A549 (cell line): ENCODE measurements at regions not wholly inside any gene's neighbourhood (a gene's known extent, or its start where the extent isn't known, plus 50 kb on each side); places are given as distances from the start of the nearest gene placed in this dataset.
"Not testable (repeated sequence)": the region's sequence is repeated elsewhere in the genome, so short reads cannot be mapped to it uniquely, and the experiment has no call there.

Experiments
- ATAC-seq, 2 experiments: fragments of 200-7000 bp in 1 of 2; fragments of >200 bp in 1 of 2; cut with Nextera tagmentation in 1 of 2; cut with Tn5 transposase in 1 of 2; 3 replicates each; pipeline versions ENCODE4 v1.8.0 to v1.9.1; 2018 to 2020; ENCODE audit warnings: mild to moderate bottlenecking in 1 of 2, moderate library complexity in 1 of 2
- CTCF ChIA-PET: fragments of 300-600 bp; sonication (Branson Sonifier 250); formaldehyde crosslinking; extraction: SDS; loops from one replicate; lab custom pipeline; 2021; ENCODE audit warnings: antibody characterized with exemption, inconsistent platforms; lab: Yijun Ruan, JAX
- POLR2A ChIA-PET: fragments of 350-600 bp; formaldehyde crosslinking; extraction: SDS; loops from one replicate; lab custom pipeline; 2021; ENCODE audit warnings: antibody characterized with exemption, inconsistent platforms; lab: Yijun Ruan, JAX
- DNase-seq, 2 experiments: peaks; one replicate each; pipeline versions ENCODE4 v3.0.0 to v3.0.0-alpha.2; 2011 to 2016; ENCODE audit warnings: low read depth in 1 of 2, low spot score in 1 of 2
- FAIRE-seq: peaks from 2 replicates; lab custom pipeline; 2011; peaks lifted over from hg19 to GRCh38; lab: Jason Lieb, UNC
- H3K27ac ChIP-seq, 2 experiments: fragments of >200 bp; sonication (Bioruptor Twin); formaldehyde crosslinking; 3 replicates each; pipeline ENCODE4 v1.5.1; 2016 to 2017
- H3K4me1 ChIP-seq: fragments of >200 bp; sonication (Bioruptor Twin); formaldehyde crosslinking; 3 replicates; pipeline ENCODE4 v1.6.1; 2016
- H3K4me2 ChIP-seq: fragments of >200 bp; sonication (Bioruptor Twin); formaldehyde crosslinking; 3 replicates; pipeline ENCODE4 v1.6.1; 2016
- H3K4me3 ChIP-seq: fragments of >200 bp; sonication (Bioruptor Twin); formaldehyde crosslinking; 3 replicates; pipeline ENCODE4 v1.5.1; 2016
- H3K9me3 ChIP-seq: fragments of >200 bp; sonication (Bioruptor Twin); formaldehyde crosslinking; 3 replicates; pipeline ENCODE4 v1.6.1; 2016
- ATOH8 ChIP-seq: fragments of 250-450 bp; sonication (Bioruptor Pico); IDR thresholded peaks from 2 replicates; pipeline ENCODE4 v1.5.0; 2020; ENCODE audit warnings: low read depth, mild to moderate bottlenecking, moderate library complexity
- CBX2 ChIP-seq: fragments of 200-600 bp; sonication (generic); IDR thresholded peaks from 2 replicates; pipeline ENCODE4 v1.6.1; 2016; ENCODE audit warnings: low read depth, mild to moderate bottlenecking, borderline replicate concordance
- CEBPB ChIP-seq, 2 experiments: fragments of >200 bp in 1 of 2; sonication (Bioruptor Twin) in 1 of 2; formaldehyde crosslinking in 1 of 2; IDR thresholded peaks; 2 replicates each; pipeline ENCODE4 v1.6.1; 2012 to 2016
- CHD2 ChIP-seq: fragments of 150-350 bp; IDR thresholded peaks from 2 replicates; pipeline ENCODE4 v1.6.1; 2014; ENCODE audit warnings: low read length; ENCODE audit not compliant: partially characterized antibody
- CHD4 ChIP-seq: fragments of 200-600 bp; sonication (generic); IDR thresholded peaks from 2 replicates; pipeline ENCODE4 v1.6.1; 2016; ENCODE audit warnings: antibody characterized with exemption, mild to moderate bottlenecking, borderline replicate concordance
- EHF ChIP-seq: fragments of 250-450 bp; sonication (Bioruptor Pico); IDR thresholded peaks from 2 replicates; pipeline ENCODE4 v1.5.0; 2020; ENCODE audit warnings: mild to moderate bottlenecking
- ESRRA ChIP-seq: fragments of 150-350 bp; IDR thresholded peaks from 2 replicates; pipeline ENCODE4 v1.6.1; 2014; ENCODE audit warnings: mild to moderate bottlenecking, low read length, borderline replicate concordance
- HOXA7 ChIP-seq: fragments of 250-450 bp; sonication (Bioruptor Pico); IDR thresholded peaks from 2 replicates; pipeline ENCODE4 v1.5.0; 2020; ENCODE audit warnings: mild to moderate bottlenecking, moderate library complexity
- JUNB ChIP-seq: fragments of >200 bp; sonication (Bioruptor Twin); formaldehyde crosslinking; IDR thresholded peaks from 2 replicates; pipeline ENCODE4 v1.6.1; 2016
- POLR2A ChIP-seq: IDR thresholded peaks from 2 replicates; pipeline ENCODE4 v1.6.1; 2012; ENCODE audit warnings: mild to moderate bottlenecking, low read length
- RARB ChIP-seq: fragments of 250-450 bp; sonication (Bioruptor Pico); IDR thresholded peaks from 2 replicates; pipeline ENCODE4 v1.8.0; 2021; ENCODE audit warnings: mild to moderate bottlenecking, moderate library complexity
- TFCP2L1 ChIP-seq: fragments of 250-450 bp; sonication (Bioruptor Pico); IDR thresholded peaks from 2 replicates; pipeline ENCODE4 v1.5.0; 2021; ENCODE audit warnings: mild to moderate bottlenecking
- ZC3H11A ChIP-seq: fragments of 450-650 bp; IDR thresholded peaks from 2 replicates; pipeline ENCODE4 v1.6.1; 2014; ENCODE audit warnings: antibody characterized with exemption, mild to moderate bottlenecking
- ZFP36 ChIP-seq: fragments of 450-650 bp; IDR thresholded peaks from 2 replicates; pipeline ENCODE4 v1.6.1; 2014; ENCODE audit warnings: borderline replicate concordance; ENCODE audit not compliant: partially characterized antibody
- ZNF302 ChIP-seq: fragments of 250-450 bp; sonication (Bioruptor Pico); IDR thresholded peaks from 2 replicates; pipeline ENCODE4 v1.9.0; 2021; ENCODE audit warnings: inconsistent platforms, mild to moderate bottlenecking, moderate library complexity
- ZSCAN20 ChIP-seq: fragments of 250-450 bp; sonication (Bioruptor Pico); IDR thresholded peaks from 2 replicates; pipeline ENCODE4 v1.8.0; 2022; ENCODE audit warnings: mild to moderate bottlenecking, moderate library complexity
- WGBS: methylation state at CpG from one replicate; pipeline ENCODE4 v1.1.6; 2017; ENCODE audit errors: missing lambda C conversion rate; 5-methylcytosine and 5-hydroxymethylcytosine counted together
- TF ChIP-seq, protein P1 (sequence below): fragments of 450-650 bp; IDR thresholded peaks from 2 replicates; pipeline ENCODE4 v1.6.1; 2014; ENCODE audit warnings: antibody characterized with exemption

DNA sequence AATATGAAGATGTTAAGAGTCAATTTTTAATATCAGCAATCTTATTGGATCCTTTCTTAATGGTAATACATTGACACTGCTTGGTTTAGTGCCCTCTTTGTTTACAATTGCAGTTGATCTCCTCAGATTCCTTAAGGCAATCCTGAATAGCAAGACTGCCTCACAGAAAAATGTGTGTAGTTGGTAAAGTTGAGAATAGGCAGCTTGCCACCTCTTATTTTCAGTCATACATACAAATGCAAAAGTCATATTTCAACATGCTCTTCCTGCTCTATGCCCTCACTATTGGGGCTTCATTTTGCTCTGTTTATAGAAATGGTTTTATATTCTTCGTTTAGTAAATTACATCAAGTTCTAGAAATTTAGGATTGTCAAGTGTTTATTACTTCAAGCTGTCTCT, 661.1 kb upstream of the ANKRD30A start:
- no peak for ATAC-seq
- Histone ChIP-seq H3K27ac (no peak overlapping the region), H3K9me3 (no peaks in the 10 kb centered on the region; the same call in 2 of the 3 replicates), H3K4me2 (no peak overlapping the region), H3K4me3 (no peak overlapping the region)
- FAIRE-seq: no peak
- 30% methylated on average over 1 of the region's 1 CpG for WGBS
- DNase-seq: no peak
- TF ChIP-seq EHF (CRISPR knock-in tag): no peak
- no peak for TF ChIP-seq POLR2A
- TF ChIP-seq ZNF302 (CRISPR knock-in tag): no peak
- TF ChIP-seq RARB: no peak
- TF ChIP-seq ESRRA: no peak
- no peak for TF ChIP-seq ATOH8
- no peak for TF ChIP-seq HOXA7
- TF ChIP-seq, all 56 proteins: peak for 0
- ChIA-PET CTCF (interaction anchor here (0.6 kb wide), 1 partner anchor 306 kb away, joined by 3 read pairs; no protein-coding TSS in a partner anchor), POLR2A (no interaction called here)
- no peaks in the 10 kb centered on the region for H3K4me1 ChIP-seq

DNA sequence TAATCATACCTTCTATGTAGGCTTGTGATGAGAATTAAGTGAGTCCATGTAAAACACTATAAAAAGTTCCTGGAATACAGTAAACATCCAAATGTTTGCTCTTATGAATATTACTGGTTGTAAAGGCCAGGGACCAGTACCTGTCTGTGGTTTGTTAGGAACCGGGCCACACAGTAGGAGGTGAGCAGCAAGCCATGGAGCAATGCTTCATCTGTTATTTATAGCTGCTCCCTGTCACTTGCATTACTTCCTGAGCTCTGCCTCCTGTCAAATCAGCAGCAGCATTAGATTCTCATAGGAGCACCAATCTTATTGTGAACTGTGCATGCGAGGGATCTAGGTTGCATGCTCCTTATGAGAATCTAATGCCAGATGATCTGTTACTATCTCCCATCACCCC, 662.0 kb upstream of the ANKRD30A start:
- Histone ChIP-seq H3K4me2 (no peak overlapping the region), H3K27ac (no peak overlapping the region), H3K4me3 (no peak overlapping the region), H3K9me3 (peaks cover 7% of the 10 kb centered on the region; the same call in 1 of the 3 replicates), H3K4me1 (no peaks in the 10 kb centered on the region)
- ATAC-seq: no peak
- DNase-seq: no peak
- ChIA-PET POLR2A (no interaction called here), CTCF (interaction anchor here (0.6 kb wide), 1 partner anchor 305 kb away, joined by 3 read pairs; no protein-coding TSS in a partner anchor)
- WGBS: 42% methylated on average over 2 of the region's 2 CpGs
- TF ChIP-seq ZFP36 (no peak), ATOH8 (no peak), CEBPB (IDR thresholded peaks at IDR 0.05) (no peak), CHD2 (no peak), TFCP2L1 (CRISPR knock-in tag) (no peak), JUNB (no peak), CHD4 (no peak), ZSCAN20 (CRISPR knock-in tag) (no peak), ZC3H11A (no peak), CBX2 (no peak)
- no peak for FAIRE-seq

DNA sequence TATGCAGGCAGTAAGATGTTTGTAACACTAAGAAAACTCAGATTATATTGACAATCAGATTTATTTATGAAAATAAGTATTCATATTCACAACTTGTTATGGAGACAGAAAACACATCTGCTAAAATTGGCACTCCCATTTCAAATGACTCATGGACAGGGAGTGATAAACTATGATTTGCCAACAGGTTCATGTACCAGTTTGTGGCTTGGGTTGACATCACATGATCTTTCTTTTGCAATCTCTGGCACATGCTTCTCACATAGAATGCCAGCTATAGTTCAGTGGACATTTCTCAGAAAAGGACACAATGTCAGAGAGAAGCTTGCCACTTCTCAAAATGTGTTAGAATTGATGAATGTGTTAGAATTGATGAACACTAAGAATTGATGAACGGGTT, 663.2 kb upstream of the ANKRD30A start:
- TF ChIP-seq, protein P1, sequence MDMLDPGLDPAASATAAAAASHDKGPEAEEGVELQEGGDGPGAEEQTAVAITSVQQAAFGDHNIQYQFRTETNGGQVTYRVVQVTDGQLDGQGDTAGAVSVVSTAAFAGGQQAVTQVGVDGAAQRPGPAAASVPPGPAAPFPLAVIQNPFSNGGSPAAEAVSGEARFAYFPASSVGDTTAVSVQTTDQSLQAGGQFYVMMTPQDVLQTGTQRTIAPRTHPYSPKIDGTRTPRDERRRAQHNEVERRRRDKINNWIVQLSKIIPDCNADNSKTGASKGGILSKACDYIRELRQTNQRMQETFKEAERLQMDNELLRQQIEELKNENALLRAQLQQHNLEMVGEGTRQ: 0 out of 2 replicates have a peak, but pooled peaks have one; percentile 19
- no peak for TF ChIP-seq CEBPB (IDR thresholded peaks at IDR 0.05)
- no peak for ATAC-seq
- Histone ChIP-seq H3K9me3 (peaks cover 12% of the 10 kb centered on the region; the same call in 2 of the 3 replicates), H3K4me1 (no peaks in the 10 kb centered on the region), H3K27ac (no peak overlapping the region), H3K4me3 (no peak overlapping the region), H3K4me2 (no peak overlapping the region)
- POLR2A ChIA-PET: no interaction called here
- peak; percentile 77 for FAIRE-seq
- WGBS: 35% methylated on average over 1 of the region's 1 CpG
- no peak for DNase-seq
- CTCF ChIA-PET: no interaction called here

GRCh38 chr10:36458437-36458836, 667.0 kb upstream of the ANKRD30A start:
- CTCF ChIA-PET, DNase-seq, FAIRE-seq, H3K4me1 ChIP-seq, H3K27ac ChIP-seq, POLR2A ChIA-PET, H3K4me2 ChIP-seq, ATAC-seq, H3K4me3 ChIP-seq: not testable (repeated sequence)
- peaks cover 12% of the 10 kb centered on the region; the same call in 2 of the 3 replicates for H3K9me3 ChIP-seq
